Epithelial cell of esophagus (primary cell): ENCODE measurements at regions not wholly inside any gene's neighbourhood (a gene's known extent, or its start where the extent isn't known, plus 50 kb on each side); places are given as distances from the start of the nearest gene placed in this dataset.
"Not testable (repeated sequence)": the region's sequence is repeated elsewhere in the genome, so short reads cannot be mapped to it uniquely, and the experiment has no call there.

Source experiments
- DNase-seq: peaks from one replicate; pipeline ENCODE4 v3.0.0; 2010; ENCODE audit warnings: low read depth
- H3K4me3 ChIP-seq: 2 replicates; pipeline ENCODE4 v1.5.1; 2011; ENCODE audit warnings: mild to moderate bottlenecking, low read length, control low read depth
- TF ChIP-seq, protein P1 (sequence below): IDR thresholded peaks from 2 replicates; pipeline ENCODE4 v1.5.1; 2011; ENCODE audit warnings: low read depth, mild to moderate bottlenecking, low read length, control low read depth, inconsistent platforms; ENCODE audit not compliant: insufficient read depth; ENCODE audit errors: missing control alignments

DNA sequence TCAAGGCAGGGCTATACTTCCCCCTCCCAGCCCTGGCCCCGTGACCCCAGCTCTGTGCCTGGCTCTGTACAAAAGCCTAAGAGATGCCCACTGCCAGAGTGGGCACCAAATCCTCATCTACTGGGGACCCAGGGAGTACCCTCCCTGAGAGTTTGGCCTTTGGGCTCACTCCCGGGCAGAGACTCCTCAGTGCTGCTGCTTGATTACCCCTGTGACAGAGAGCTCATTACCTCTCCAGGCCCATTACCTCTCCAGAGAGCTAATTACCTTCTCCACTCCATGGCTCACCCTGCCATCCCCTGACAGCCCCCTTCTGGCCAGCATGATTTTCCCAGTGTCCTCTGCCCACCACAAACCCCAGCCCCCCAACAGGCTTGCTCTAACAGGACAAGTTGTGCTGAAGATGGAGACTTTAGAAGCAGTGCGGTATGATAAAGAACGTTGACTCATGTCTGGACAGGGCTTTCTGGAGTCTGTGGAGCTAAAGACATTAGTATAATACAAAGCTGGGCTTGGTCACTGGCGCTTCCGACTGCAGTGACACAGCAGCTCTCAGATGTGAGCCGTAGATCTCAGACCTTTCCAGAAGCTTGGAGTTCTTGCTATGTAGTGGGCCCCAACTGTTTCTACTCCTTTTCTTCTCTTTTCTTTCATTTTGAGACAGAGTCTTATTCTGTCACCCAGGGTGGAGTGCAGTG is 111.3 kb upstream of the KCTD7 start:
- no peak overlapping the region for H3K4me3 ChIP-seq
- TF ChIP-seq, protein P1, sequence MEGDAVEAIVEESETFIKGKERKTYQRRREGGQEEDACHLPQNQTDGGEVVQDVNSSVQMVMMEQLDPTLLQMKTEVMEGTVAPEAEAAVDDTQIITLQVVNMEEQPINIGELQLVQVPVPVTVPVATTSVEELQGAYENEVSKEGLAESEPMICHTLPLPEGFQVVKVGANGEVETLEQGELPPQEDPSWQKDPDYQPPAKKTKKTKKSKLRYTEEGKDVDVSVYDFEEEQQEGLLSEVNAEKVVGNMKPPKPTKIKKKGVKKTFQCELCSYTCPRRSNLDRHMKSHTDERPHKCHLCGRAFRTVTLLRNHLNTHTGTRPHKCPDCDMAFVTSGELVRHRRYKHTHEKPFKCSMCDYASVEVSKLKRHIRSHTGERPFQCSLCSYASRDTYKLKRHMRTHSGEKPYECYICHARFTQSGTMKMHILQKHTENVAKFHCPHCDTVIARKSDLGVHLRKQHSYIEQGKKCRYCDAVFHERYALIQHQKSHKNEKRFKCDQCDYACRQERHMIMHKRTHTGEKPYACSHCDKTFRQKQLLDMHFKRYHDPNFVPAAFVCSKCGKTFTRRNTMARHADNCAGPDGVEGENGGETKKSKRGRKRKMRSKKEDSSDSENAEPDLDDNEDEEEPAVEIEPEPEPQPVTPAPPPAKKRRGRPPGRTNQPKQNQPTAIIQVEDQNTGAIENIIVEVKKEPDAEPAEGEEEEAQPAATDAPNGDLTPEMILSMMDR = no peak
- peak; percentile 17 for DNase-seq

DNA sequence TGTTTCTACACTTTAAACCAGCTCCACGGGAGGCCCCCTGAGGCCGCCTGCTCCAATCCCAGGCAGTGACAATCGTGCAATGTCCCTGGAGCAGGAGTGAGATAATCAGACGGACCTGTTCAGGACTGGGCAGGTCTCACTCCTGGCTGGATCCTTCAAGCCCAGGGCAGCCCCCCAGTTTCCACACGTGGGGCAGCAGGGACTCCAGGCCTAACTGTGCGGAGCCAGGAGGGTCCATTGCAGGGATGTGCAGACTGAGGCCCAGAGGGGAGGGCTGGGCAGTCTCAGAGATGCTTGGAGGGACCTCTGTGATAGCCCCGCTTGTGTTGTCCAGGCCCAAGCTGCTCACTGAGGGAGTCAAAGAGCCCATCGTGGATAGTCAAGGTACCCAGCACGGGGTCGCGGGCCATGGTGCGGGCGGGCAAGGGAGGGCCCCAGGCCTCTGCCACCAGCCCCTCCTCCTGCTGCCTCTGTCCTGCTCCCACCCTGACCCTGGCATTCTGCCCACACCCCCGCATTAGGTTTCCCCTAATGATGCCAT is 110.5 kb upstream of the KCTD7 start:
- DNase-seq = no peak
- TF ChIP-seq, protein P1 = no peak
- H3K4me3 ChIP-seq = no peak overlapping the region

DNA sequence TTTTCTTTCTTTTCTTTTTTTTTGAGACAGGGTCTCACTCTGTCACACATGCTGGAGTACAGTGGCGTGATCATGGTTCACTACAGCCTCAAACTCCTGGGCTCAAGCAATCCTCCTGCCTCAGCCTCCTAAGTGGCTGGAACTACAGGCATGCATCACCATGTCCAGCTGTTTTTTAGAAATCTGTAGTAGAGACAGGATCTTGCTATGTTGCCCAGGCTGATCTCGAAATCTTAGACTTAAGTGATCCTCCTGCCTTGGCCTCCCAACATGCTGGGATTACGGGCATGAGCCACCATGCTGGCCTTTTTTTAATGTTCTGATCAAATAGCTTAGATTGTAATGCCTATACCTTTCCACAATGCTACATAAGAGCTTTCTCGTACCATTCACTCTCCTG is 107.0 kb upstream of the KCTD7 start:
- no peak for DNase-seq
- no peak overlapping the region for H3K4me3 ChIP-seq
- TF ChIP-seq, protein P1 = no peak

DNA sequence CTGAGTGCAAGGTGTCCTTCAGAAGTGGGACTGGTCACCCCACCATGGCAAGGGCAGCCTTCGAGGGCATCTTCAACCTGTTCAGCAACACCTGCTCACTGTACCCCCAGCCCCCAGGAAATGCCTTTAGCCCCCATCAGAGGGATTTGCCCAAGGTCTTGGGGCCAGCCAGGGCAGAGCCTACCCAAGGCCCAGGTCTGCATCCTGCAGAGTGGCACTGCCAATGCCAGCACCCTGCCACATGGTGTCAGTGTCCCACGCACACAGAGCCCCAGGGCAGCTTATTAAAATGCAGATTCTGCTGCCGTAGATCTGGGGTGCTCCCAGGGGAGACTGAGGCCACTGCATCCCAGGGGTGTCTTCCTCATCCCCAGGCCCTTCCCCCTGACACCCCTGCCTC is 106.2 kb upstream of the KCTD7 start:
- DNase-seq = no peak
- no peak overlapping the region for H3K4me3 ChIP-seq
- TF ChIP-seq, protein P1 = peak; percentile 38

DNA sequence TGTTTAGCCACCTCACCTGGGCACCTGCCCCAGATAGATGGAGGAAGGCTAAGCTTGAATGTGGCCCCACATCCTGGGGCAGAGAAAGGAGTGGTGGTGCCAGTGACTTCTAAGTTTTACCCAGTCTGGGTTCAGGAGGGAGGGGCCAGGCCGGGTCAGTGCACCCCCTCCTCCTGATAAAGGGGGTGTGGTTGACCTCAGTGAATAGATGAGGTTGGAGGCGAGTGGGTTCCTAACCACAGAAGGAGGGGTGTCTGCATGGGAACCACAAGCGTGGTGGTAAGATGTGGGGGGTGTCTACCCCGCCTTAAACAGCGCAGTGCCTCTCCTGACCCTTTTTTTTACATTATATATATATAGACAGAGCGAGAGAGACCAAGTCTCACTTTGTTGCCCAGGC is 105.3 kb upstream of the KCTD7 start:
- no peak for DNase-seq
- H3K4me3 ChIP-seq = no peak overlapping the region
- TF ChIP-seq, protein P1 = no peak

DNA sequence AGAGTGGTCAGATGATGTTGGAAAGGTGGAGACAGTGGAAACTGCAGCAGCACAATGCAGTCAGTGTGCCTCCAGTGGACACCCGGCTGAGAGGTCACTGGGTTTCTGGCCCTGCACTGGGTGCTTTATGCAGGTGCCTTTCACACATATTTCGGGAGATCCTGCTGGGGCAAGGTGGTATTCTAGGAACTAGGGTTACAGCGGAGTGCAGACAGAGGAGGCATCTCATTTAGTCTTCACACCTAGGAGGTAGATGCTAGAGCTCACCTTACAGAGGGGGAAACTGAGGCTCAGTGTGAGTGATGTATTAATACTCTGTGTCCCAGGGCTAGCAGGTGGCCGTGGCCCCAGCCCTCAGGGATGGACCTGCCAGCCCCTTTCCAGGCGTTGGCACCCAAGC is 103.9 kb upstream of the KCTD7 start:
- TF ChIP-seq, protein P1 = no peak
- no peak overlapping the region for H3K4me3 ChIP-seq
- no peak for DNase-seq

DNA sequence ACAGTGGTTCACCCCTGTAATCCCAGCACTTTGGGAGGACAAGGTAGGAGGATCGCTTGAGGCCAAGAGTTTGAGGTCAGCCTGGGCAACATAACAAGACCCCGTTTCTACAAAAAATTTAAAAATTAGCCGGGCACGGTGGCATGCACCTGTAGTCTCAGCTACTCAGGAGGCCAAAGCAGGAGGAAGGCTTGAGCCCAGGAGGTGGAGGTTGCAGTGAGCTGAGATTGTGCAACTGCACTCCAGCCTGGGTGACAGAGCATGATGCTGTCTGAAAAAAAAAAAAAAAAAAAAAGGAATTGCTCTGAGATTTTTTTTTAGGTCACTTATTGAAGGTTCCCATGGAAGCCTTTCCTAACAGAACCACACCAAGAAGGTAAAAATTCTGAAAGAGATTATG is 101.9 kb upstream of the KCTD7 start:
- DNase-seq, H3K4me3 ChIP-seq: not testable (repeated sequence)
